ENCODE measurements at regions not wholly inside any gene's neighbourhood (a gene's known extent, or its start where the extent isn't known, plus 50 kb on each side); places are given as distances from the start of the nearest gene placed in this dataset.

GRCh38 chr9:90099262-90099963, 494.6 kb downstream of the GADD45G start:
- H3K27me3 ChIP-seq = no peaks in the 10 kb centered on the region
- H3K4me3 ChIP-seq = no peak overlapping the region
- H3K4me1 ChIP-seq = no peaks in the 10 kb centered on the region
- no peaks in the 10 kb centered on the region for H3K9me3 ChIP-seq
- H3K27ac ChIP-seq = no peak overlapping the region
- TF ChIP-seq POLR2A (IDR thresholded peaks at IDR 0.05) = no peak
- TF ChIP-seq CTCF (IDR thresholded peaks at IDR 0.05) = peak; percentile 35 to 63 (median 52)
- intact Hi-C loops (cut with DNase I; ENCODE audit: low total_unique reads) = loop anchor here (5.0 kb wide), 1 partner anchor 507 kb away; no protein-coding TSS in a partner anchor
- H3K36me3 ChIP-seq = no peaks in the 10 kb centered on the region
- DNase-seq = no peak

DNA sequence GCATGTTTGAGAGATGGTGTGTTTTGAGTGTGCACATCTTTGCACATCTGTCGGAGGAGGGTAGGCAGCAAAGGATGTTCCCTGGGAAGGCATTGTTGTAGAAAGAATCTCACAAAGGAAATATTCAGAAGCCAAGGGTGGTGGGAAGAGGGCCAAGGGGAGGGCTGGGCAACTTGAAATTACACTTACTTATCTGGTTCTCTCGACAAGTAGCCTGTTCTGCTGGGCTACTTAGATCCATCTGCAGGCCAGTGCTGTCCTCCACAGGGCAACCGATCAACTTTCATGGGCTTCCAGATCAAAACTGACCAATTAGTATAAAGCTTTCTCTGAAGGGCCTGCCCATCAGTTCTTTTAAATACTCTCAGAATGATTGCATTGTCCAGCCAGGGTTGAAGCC, 495.2 kb downstream of the GADD45G start:
- H3K9me3 ChIP-seq = no peaks in the 10 kb centered on the region
- H3K36me3 ChIP-seq = no peaks in the 10 kb centered on the region
- no peaks in the 10 kb centered on the region for H3K4me1 ChIP-seq
- no peak overlapping the region for H3K27ac ChIP-seq
- no peaks in the 10 kb centered on the region for H3K27me3 ChIP-seq
- DNase-seq = no peak
- intact Hi-C loops (cut with DNase I; ENCODE audit: low total_unique reads) = loop anchor here (2.0 kb wide), 1 partner anchor 497 kb away; no protein-coding TSS in a partner anchor
- TF ChIP-seq POLR2A (IDR thresholded peaks at IDR 0.05) (no peak), CTCF (IDR thresholded peaks at IDR 0.05) (no peak)
- no peak overlapping the region for H3K4me3 ChIP-seq

GRCh38 chr9:90102292-90102901, 497.6 kb downstream of the GADD45G start:
- Histone ChIP-seq H3K4me1 (no peaks in the 10 kb centered on the region), H3K9me3 (no peaks in the 10 kb centered on the region), H3K27me3 (no peaks in the 10 kb centered on the region), H3K36me3 (no peaks in the 10 kb centered on the region), H3K27ac (no peak overlapping the region), H3K4me3 (no peak overlapping the region)
- DNase-seq = peak; percentile 77 to 85
- intact Hi-C loops (cut with DNase I; ENCODE audit: low total_unique reads) = no loop called here
- TF ChIP-seq POLR2A (IDR thresholded peaks at IDR 0.05) (no peak), CTCF (IDR thresholded peaks at IDR 0.05) (peak; percentile 76 to 92 (median 84))

DNA sequence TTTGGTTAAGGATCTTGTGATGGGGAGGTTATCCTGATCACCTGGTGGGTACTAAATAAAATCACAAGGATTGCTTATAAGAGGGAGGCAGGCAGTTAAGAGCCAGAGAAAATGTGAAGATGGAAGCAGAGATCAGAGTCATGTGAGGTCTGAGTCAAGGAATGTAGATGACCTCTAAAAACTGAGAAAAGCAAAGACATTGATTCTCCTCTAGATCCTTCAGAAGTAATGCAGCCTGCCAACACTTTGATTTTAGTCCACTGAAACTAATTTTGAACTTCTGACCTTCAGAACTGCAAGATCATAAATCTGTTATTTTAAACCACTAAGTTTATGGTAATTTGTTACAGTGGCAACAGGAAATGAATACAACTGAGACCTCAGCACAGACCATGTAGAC, 499.0 kb downstream of the GADD45G start:
- Histone ChIP-seq H3K4me1 (peaks cover 5 to 11% of the 10 kb centered on the region in 2 donors), H3K9me3 (no peaks in the 10 kb centered on the region), H3K36me3 (no peaks in the 10 kb centered on the region), H3K27me3 (no peaks in the 10 kb centered on the region), H3K4me3 (no peak overlapping the region), H3K27ac (no peak overlapping the region)
- DNase-seq = no peak
- intact Hi-C loops (cut with DNase I; ENCODE audit: low total_unique reads) = no loop called here
- TF ChIP-seq CTCF (IDR thresholded peaks at IDR 0.05) (no peak), POLR2A (IDR thresholded peaks at IDR 0.05) (no peak)

DNA sequence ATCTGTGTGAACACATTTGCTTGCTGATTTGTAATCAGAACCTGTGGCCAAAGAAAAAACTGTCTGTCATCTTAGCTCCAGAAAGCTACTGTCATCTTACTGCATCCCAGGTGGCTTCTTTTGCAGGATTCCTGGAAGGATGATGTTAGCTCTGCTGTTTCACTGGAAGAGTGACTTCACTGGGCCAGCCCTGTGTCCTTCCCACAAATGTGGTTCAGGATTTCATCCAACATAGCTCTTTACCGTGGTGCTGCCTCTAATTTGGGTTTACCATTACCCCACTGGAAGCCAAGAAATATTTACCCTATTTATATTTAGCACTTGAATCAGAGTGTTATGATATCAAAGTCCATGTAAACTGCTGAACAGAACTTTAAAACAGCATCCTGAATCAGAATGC, 501.0 kb downstream of the GADD45G start:
- TF ChIP-seq CTCF (IDR thresholded peaks at IDR 0.05) (no peak), POLR2A (IDR thresholded peaks at IDR 0.05) (no peak)
- DNase-seq = no peak
- Histone ChIP-seq H3K36me3 (no peaks in the 10 kb centered on the region), H3K4me3 (no peak overlapping the region), H3K27ac (no peak overlapping the region), H3K9me3 (no peaks in the 10 kb centered on the region), H3K27me3 (no peaks in the 10 kb centered on the region), H3K4me1 (peaks cover 5 to 11% of the 10 kb centered on the region in 2 donors)
- intact Hi-C loops (cut with DNase I; ENCODE audit: low total_unique reads) = no loop called here
